Kidney epithelial cell (primary cell): ENCODE measurements at regions not wholly inside any gene's neighbourhood (a gene's known extent, or its start where the extent isn't known, plus 50 kb on each side); places are given as distances from the start of the nearest gene placed in this dataset.
"Not testable (repeated sequence)": the region's sequence is repeated elsewhere in the genome, so short reads cannot be mapped to it uniquely, and the experiment has no call there.

Experiments
- DNase-seq: peaks from one replicate; pipeline ENCODE4 v3.0.0-alpha.2; 2010; ENCODE audit warnings: low read depth
- H3K27me3 ChIP-seq: 2 replicates; pipeline ENCODE4 v1.6.0; 2011; ENCODE audit warnings: low read length; ENCODE audit not compliant: control insufficient read depth, insufficient read depth
- H3K36me3 ChIP-seq: 2 replicates; pipeline ENCODE4 v1.5.1; 2011; ENCODE audit warnings: low read length; ENCODE audit not compliant: control insufficient read depth, insufficient read depth
- H3K4me3 ChIP-seq: 2 replicates; pipeline ENCODE4 v1.5.1; 2011; ENCODE audit warnings: low read depth, mild to moderate bottlenecking, control low read depth, low read length
- CTCF ChIP-seq: IDR thresholded peaks from 2 replicates; pipeline ENCODE4 v1.5.1; 2011; ENCODE audit warnings: mild to moderate bottlenecking, moderate library complexity, low read length, control low read depth, inconsistent platforms; ENCODE audit not compliant: insufficient read depth, poor library complexity, severe bottlenecking

GRCh38 chr3:103210583-103210982 lies 775.8 kb downstream of the ZPLD1 start:
- DNase-seq: no peak
- Histone ChIP-seq H3K4me3 (no peak overlapping the region), H3K36me3 (no peaks in the 10 kb centered on the region), H3K27me3 (no peaks in the 10 kb centered on the region)
- no peak for TF ChIP-seq CTCF

- Histone ChIP-seq H3K4me3 (no peak overlapping the region), H3K27me3 (no peaks in the 10 kb centered on the region), H3K36me3 (no peaks in the 10 kb centered on the region)
- TF ChIP-seq CTCF: no peak
- DNase-seq: no peak
Observed at GRCh38 chr3:103218146-103218545, 783.3 kb downstream of the ZPLD1 start.

- Histone ChIP-seq H3K36me3 (no peaks in the 10 kb centered on the region), H3K4me3 (no peak overlapping the region), H3K27me3 (no peaks in the 10 kb centered on the region)
- TF ChIP-seq CTCF: no peak
- no peak for DNase-seq
Observed at GRCh38 chr3:103218793-103219192, 784.0 kb downstream of the ZPLD1 start.

- Histone ChIP-seq H3K4me3 (no peak overlapping the region), H3K36me3 (no peaks in the 10 kb centered on the region), H3K27me3 (no peaks in the 10 kb centered on the region)
- TF ChIP-seq CTCF: no peak
- DNase-seq: no peak
Observed at GRCh38 chr3:103227651-103228050, 792.8 kb downstream of the ZPLD1 start.

GRCh38 chr3:103247459-103247858 lies 812.6 kb downstream of the ZPLD1 start:
- TF ChIP-seq CTCF: no peak
- DNase-seq: no peak
- Histone ChIP-seq H3K4me3 (no peak overlapping the region), H3K36me3 (no peaks in the 10 kb centered on the region), H3K27me3 (no peaks in the 10 kb centered on the region)

GRCh38 chr3:103254827-103255226 lies 820.0 kb downstream of the ZPLD1 start:
- not testable (repeated sequence) for H3K4me3 ChIP-seq, H3K27me3 ChIP-seq, H3K36me3 ChIP-seq, DNase-seq

GRCh38 chr3:103269287-103269686 lies 834.5 kb downstream of the ZPLD1 start:
- no peak for TF ChIP-seq CTCF
- Histone ChIP-seq H3K4me3 (no peak overlapping the region), H3K27me3 (no peaks in the 10 kb centered on the region), H3K36me3 (no peaks in the 10 kb centered on the region)
- DNase-seq: no peak
